ENCODE measurements at regions not wholly inside any gene's neighbourhood (a gene's known extent, or its start where the extent isn't known, plus 50 kb on each side); places are given as distances from the start of the nearest gene placed in this dataset.

DNA sequence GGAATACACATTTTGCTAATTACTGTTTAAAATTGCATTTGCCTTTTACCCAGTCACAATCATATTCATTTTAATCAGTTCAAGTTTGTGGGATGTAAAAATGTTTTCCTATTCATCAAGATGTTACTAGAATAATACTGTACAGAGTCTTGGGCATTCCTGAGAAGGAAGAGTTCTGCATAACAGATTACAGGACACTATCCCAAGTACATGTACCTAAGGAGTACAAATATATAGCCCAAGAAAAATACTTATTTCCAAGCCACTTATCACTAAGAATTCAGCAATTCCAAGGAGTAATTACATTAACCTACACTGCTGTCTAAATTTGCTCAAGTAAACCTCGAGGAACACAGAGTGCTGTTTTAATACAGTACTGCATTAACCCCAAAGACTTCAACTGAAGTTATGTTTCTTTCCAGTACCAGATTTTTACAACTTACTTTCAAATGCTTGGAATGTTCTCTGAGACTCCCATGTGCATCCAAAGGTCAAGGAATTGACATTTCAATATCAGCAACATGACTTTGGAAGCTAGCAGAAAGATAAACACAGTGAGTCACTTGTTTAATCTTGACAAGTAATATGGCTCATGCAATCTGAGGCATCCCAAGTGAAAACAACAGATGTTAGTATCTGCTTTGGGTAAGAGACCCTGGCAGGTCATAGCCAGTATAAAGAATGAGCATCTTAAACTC, 125.4 kb upstream of the BET1 start:
- Histone ChIP-seq H3K4me3 (no peak overlapping the region), H3K4me1 (peaks cover 0 to 7% (median 0%) of the 10 kb centered on the region in 4 donors), H3K9me3 (no peaks in the 10 kb centered on the region), H3K36me3 (no peaks in the 10 kb centered on the region), H3K27ac (no peak overlapping the region), H3K27me3 (no peaks in the 10 kb centered on the region)
- no peak for DNase-seq (ENCODE audit: low spot score in 2 of 2)
- WGBS, 2 donors: 17 to 23% methylated on average over 1 of the region's 1 CpG
- TF ChIP-seq EP300 (IDR thresholded peaks at IDR 0.05): no peak
- no peak for TF ChIP-seq POLR2A (IDR thresholded peaks at IDR 0.05)
- TF ChIP-seq, protein P1, sequence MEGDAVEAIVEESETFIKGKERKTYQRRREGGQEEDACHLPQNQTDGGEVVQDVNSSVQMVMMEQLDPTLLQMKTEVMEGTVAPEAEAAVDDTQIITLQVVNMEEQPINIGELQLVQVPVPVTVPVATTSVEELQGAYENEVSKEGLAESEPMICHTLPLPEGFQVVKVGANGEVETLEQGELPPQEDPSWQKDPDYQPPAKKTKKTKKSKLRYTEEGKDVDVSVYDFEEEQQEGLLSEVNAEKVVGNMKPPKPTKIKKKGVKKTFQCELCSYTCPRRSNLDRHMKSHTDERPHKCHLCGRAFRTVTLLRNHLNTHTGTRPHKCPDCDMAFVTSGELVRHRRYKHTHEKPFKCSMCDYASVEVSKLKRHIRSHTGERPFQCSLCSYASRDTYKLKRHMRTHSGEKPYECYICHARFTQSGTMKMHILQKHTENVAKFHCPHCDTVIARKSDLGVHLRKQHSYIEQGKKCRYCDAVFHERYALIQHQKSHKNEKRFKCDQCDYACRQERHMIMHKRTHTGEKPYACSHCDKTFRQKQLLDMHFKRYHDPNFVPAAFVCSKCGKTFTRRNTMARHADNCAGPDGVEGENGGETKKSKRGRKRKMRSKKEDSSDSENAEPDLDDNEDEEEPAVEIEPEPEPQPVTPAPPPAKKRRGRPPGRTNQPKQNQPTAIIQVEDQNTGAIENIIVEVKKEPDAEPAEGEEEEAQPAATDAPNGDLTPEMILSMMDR (IDR thresholded peaks at IDR 0.05): no peak

- H3K9me3 ChIP-seq: no peaks in the 10 kb centered on the region
- H3K27me3 ChIP-seq: no peaks in the 10 kb centered on the region
- no peak overlapping the region for H3K27ac ChIP-seq
- H3K36me3 ChIP-seq: no peaks in the 10 kb centered on the region
- no peak for DNase-seq (ENCODE audit: low spot score in 2 of 2)
- no peak overlapping the region for H3K4me3 ChIP-seq
- H3K4me1 ChIP-seq: peaks cover 0 to 7% (median 0%) of the 10 kb centered on the region in 4 donors
- 96 to 98% methylated on average over 3 of the region's 3 CpGs for WGBS, 2 donors
- TF ChIP-seq POLR2A (IDR thresholded peaks at IDR 0.05): no peak
- TF ChIP-seq EP300 (IDR thresholded peaks at IDR 0.05): no peak
- TF ChIP-seq, protein P1 (IDR thresholded peaks at IDR 0.05): no peak
Measured at GRCh38 chr7:94130716-94131115, 126.6 kb upstream of the BET1 start.

DNA sequence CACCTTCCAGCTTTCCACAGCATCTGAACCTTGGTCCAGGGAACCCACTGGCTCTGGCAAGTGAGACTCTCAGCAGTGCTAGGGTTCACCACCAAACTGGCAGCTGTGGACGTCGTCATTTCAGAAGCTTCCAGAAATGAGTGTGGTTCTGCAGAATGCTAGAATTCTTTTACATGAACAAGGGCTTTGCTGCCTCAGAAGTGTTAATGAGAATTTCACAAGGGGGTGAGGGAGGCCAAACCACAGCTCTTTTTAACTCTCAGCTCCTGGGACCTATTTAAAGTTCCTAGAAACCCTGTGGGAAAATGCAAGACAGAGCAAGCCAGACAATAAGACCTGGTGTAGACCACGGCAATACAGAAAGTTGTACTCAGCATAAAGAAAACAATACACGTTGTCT, 129.3 kb upstream of the BET1 start:
- no peaks in the 10 kb centered on the region for H3K27me3 ChIP-seq
- no peaks in the 10 kb centered on the region for H3K9me3 ChIP-seq
- WGBS, 2 donors: 19 to 27% methylated on average over 4 of the region's 4 CpGs
- TF ChIP-seq EP300 (IDR thresholded peaks at IDR 0.05): no peak
- TF ChIP-seq, protein P1 (IDR thresholded peaks at IDR 0.05): no peak
- TF ChIP-seq POLR2A (IDR thresholded peaks at IDR 0.05): no peak
- H3K36me3 ChIP-seq: no peaks in the 10 kb centered on the region
- H3K4me1 ChIP-seq: peaks cover 0 to 7% (median 0%) of the 10 kb centered on the region in 4 donors
- H3K27ac ChIP-seq: no peak overlapping the region
- H3K4me3 ChIP-seq: no peak overlapping the region
- no peak for DNase-seq (ENCODE audit: low spot score in 2 of 2)

- Histone ChIP-seq H3K27ac (no peak overlapping the region), H3K36me3 (no peaks in the 10 kb centered on the region), H3K4me1 (no peaks in the 10 kb centered on the region), H3K27me3 (no peaks in the 10 kb centered on the region), H3K4me3 (no peak overlapping the region), H3K9me3 (no peaks in the 10 kb centered on the region)
- WGBS, 2 donors: 45 to 59% methylated on average over 1 of the region's 1 CpG
- TF ChIP-seq, protein P1 (IDR thresholded peaks at IDR 0.05): no peak
- TF ChIP-seq EP300 (IDR thresholded peaks at IDR 0.05) (no peak), POLR2A (IDR thresholded peaks at IDR 0.05) (no peak)
- no peak for DNase-seq (ENCODE audit: low spot score in 2 of 2)
Measured at GRCh38 chr7:94135180-94135579, 131.0 kb upstream of the BET1 start.

- no peak overlapping the region for H3K4me3 ChIP-seq
- H3K27ac ChIP-seq: no peak overlapping the region
- DNase-seq (ENCODE audit: low spot score in 2 of 2): no peak
- no peaks in the 10 kb centered on the region for H3K27me3 ChIP-seq
- H3K4me1 ChIP-seq: no peaks in the 10 kb centered on the region
- no peaks in the 10 kb centered on the region for H3K36me3 ChIP-seq
- H3K9me3 ChIP-seq: no peaks in the 10 kb centered on the region
- TF ChIP-seq POLR2A (IDR thresholded peaks at IDR 0.05) (no peak), EP300 (IDR thresholded peaks at IDR 0.05) (no peak)
- TF ChIP-seq, protein P1 (IDR thresholded peaks at IDR 0.05): no peak
- WGBS, 2 donors: 78 to 85% methylated on average over 2 of the region's 2 CpGs
Measured at GRCh38 chr7:94142281-94142680, 138.1 kb upstream of the BET1 start.

Measured in tibial nerve (tissue), 4 donors.